Upper lobe of right lung (tissue), 1 donor: ENCODE measurements at regions not wholly inside any gene's neighbourhood (a gene's known extent, or its start where the extent isn't known, plus 50 kb on each side); places are given as distances from the start of the nearest gene placed in this dataset.

Experiments
- ATAC-seq: fragments of 200-7000 bp; cut with Tn5 transposase; one replicate; pipeline ENCODE4 v1.9.1; 2020; ENCODE audit warnings: mild to moderate bottlenecking, moderate library complexity
- DNase-seq: peaks from one replicate; pipeline ENCODE4 v3.0.0-alpha.2; 2020
- H3K27ac ChIP-seq: fragments of 200-600 bp; one replicate; pipeline ENCODE4 v1.8.0; 2022
- H3K27me3 ChIP-seq: fragments of 200-600 bp; one replicate; pipeline ENCODE4 v1.8.0; 2022; ENCODE audit warnings: mild to moderate bottlenecking
- H3K36me3 ChIP-seq: fragments of 200-600 bp; one replicate; pipeline ENCODE4 v1.8.0; 2022
- H3K4me1 ChIP-seq: fragments of 200-600 bp; one replicate; pipeline ENCODE4 v1.8.0; 2022
- H3K4me3 ChIP-seq: fragments of 200-600 bp; one replicate; pipeline ENCODE4 v1.8.0; 2022; ENCODE audit warnings: mild to moderate bottlenecking
- H3K9me3 ChIP-seq: fragments of 200-600 bp; one replicate; pipeline ENCODE4 v1.8.0; 2022
- intact Hi-C: fragments of 100-400 bp; cut with DNase I; formaldehyde crosslinking; loops from one replicate; pipeline ENCODE4 v1.11.0; 2022
- TF ChIP-seq, protein P1 (sequence below): fragments of 200-600 bp; IDR thresholded peaks from one replicate; pipeline ENCODE4 v1.8.0; 2022; ENCODE audit warnings: antibody characterized with exemption
- donor health status: DM: no; HTN: yes; CAD: no; lungs with severe emphysema.

DNA sequence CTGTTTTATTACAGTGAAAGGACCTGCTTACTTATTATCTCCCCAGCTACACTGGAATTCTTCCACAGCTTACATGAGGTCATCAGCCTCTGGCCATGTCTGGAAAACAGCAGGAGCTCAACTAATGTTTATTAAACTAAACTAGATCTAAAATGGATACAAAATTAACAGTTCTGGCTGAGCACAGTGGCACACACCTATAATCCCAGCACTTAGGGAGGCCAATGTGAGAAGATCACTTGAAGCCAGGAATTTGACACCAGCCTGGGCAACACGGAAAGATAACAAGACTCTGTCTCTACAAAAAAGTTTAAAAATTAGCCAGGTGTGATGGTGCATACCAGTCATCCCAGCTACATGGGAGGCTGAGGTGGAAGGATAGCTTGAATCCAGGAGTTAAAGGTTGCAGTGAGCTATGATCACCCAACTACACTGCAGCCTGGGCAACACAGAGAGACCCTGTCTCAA lies 220.8 kb upstream of the MARCKS start:
- Histone ChIP-seq H3K27ac (no peak overlapping the region), H3K4me3 (no peak overlapping the region), H3K4me1 (peaks cover 18% of the 10 kb centered on the region), H3K36me3 (no peaks in the 10 kb centered on the region), H3K27me3 (no peaks in the 10 kb centered on the region), H3K9me3 (no peaks in the 10 kb centered on the region)
- DNase-seq = no peak
- TF ChIP-seq, protein P1, sequence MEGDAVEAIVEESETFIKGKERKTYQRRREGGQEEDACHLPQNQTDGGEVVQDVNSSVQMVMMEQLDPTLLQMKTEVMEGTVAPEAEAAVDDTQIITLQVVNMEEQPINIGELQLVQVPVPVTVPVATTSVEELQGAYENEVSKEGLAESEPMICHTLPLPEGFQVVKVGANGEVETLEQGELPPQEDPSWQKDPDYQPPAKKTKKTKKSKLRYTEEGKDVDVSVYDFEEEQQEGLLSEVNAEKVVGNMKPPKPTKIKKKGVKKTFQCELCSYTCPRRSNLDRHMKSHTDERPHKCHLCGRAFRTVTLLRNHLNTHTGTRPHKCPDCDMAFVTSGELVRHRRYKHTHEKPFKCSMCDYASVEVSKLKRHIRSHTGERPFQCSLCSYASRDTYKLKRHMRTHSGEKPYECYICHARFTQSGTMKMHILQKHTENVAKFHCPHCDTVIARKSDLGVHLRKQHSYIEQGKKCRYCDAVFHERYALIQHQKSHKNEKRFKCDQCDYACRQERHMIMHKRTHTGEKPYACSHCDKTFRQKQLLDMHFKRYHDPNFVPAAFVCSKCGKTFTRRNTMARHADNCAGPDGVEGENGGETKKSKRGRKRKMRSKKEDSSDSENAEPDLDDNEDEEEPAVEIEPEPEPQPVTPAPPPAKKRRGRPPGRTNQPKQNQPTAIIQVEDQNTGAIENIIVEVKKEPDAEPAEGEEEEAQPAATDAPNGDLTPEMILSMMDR = no peak
- intact Hi-C loops = no loop called here
- no peak for ATAC-seq

DNA sequence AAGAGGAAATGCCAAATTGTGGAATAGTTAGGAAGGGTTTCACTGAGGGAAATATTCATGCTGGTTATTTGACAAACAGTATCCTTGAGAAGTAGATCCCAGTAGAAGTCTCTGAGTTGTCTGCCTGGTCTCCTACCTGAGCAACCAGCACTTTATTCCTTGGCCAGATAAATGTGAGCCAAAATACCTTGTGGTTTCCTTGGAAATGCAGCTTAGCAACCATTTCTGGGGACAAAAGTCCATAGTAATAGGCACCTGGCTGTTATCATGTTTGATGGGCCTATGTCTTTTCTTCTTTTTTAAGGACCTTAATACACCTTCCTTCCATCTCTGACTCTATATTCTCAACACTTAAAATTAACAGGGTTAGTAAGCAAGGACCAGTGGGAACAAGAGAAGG lies 217.1 kb upstream of the MARCKS start:
- ATAC-seq = no peak
- H3K27ac ChIP-seq = no peak overlapping the region
- H3K27me3 ChIP-seq = no peaks in the 10 kb centered on the region
- DNase-seq = no peak
- H3K9me3 ChIP-seq = no peaks in the 10 kb centered on the region
- no peaks in the 10 kb centered on the region for H3K36me3 ChIP-seq
- TF ChIP-seq, protein P1 = no peak
- no peak overlapping the region for H3K4me3 ChIP-seq
- intact Hi-C loops = no loop called here
- peaks cover 11% of the 10 kb centered on the region for H3K4me1 ChIP-seq

GRCh38 chr6:113642001-113642713 lies 215.0 kb upstream of the MARCKS start:
- Histone ChIP-seq H3K36me3 (no peaks in the 10 kb centered on the region), H3K9me3 (no peaks in the 10 kb centered on the region), H3K4me1 (peaks cover 11% of the 10 kb centered on the region), H3K27me3 (no peaks in the 10 kb centered on the region), H3K4me3 (no peak overlapping the region), H3K27ac (no peak overlapping the region)
- DNase-seq (no peak), ATAC-seq (no peak)
- intact Hi-C loops = no loop called here
- TF ChIP-seq, protein P1 = no peak

DNA sequence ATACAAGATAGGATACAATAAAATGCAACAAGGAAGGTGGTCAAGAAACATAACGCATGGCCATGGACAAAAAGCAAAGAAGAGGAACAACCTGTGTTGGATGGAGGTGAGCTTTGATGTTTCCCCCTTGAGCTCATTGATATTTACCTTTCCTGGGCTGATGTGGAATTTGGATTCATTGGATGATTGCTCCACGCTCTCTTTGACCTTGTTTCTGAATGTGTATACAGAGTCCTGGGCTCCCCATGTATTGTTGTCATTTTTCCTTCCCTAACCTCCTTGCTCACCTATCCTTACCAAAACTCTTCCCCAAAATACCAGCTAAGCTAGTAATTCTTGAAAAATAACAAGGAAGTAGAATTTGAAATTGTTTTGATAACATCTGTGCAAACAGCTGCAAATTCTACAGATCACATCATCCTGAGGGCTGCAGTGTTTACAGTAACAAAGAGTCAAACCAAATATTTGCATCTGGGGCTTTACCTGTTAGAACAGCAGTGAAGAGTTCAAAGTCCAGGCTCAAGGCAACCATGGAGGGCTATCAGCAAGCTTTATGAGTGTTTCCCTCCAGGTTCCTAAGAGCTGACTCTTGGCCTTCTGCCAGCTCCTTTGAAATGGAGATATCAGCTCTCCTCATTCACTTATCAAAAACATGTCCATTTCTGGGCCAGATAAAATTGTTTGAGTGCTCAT lies 214.3 kb upstream of the MARCKS start:
- no peak overlapping the region for H3K27ac ChIP-seq
- DNase-seq = no peak

DNA sequence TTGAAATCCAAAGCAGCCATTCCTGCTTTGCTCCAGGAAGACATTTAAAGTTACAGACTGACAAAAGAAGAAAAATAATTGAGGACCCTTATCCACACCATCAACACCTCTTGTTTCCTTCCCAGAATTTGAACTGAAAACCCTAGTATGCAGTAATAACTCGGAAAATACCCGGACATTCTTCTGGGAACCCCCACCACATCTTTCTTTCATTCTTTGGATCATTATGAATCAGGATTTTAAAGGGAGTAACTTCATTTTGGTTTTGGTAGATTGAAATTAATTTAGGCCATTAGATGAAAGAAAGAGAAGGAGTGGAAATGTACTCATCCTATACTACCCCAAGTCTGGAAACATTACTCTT lies 213.8 kb upstream of the MARCKS start:
- Histone ChIP-seq H3K27me3 (no peaks in the 10 kb centered on the region), H3K4me3 (no peak overlapping the region), H3K27ac (no peak overlapping the region), H3K9me3 (no peaks in the 10 kb centered on the region), H3K36me3 (no peaks in the 10 kb centered on the region), H3K4me1 (peaks cover 11% of the 10 kb centered on the region)
- DNase-seq = no peak
- ATAC-seq = no peak
- intact Hi-C loops = no loop called here
- TF ChIP-seq, protein P1 = no peak

More for the DNA sequence above, 214.3 kb upstream of the MARCKS start:
- peaks cover 11% of the 10 kb centered on the region for H3K4me1 ChIP-seq
- no peak overlapping the region for H3K4me3 ChIP-seq
- no peaks in the 10 kb centered on the region for H3K36me3 ChIP-seq
- intact Hi-C loops = no loop called here
- H3K27me3 ChIP-seq = no peaks in the 10 kb centered on the region
- H3K9me3 ChIP-seq = no peaks in the 10 kb centered on the region
- peak; percentile 66 for ATAC-seq
- TF ChIP-seq, protein P1 = no peak
